OCI-LY7 (cell line): ENCODE measurements at regions not wholly inside any gene's neighbourhood (a gene's known extent, or its start where the extent isn't known, plus 50 kb on each side); places are given as distances from the start of the nearest gene placed in this dataset.

Source experiments
- BruUV-seq: library from RNA; stranded (reverse); fragments of 400-500 nt; replicated peaks from 2 replicates; lab custom pipeline; 2021; lab: Mats Ljungman, UMichigan
- CTCF ChIA-PET: fragments of 300-600 bp; sonication (Branson Sonifier 250); formaldehyde crosslinking; loops from one replicate; lab custom pipeline; 2022; ENCODE audit warnings: antibody characterized with exemption; ENCODE audit not compliant: unreplicated experiment; lab: Charles Lee
- POLR2A ChIA-PET: fragments of 300-600 bp; sonication (Branson Sonifier 250); formaldehyde crosslinking; loops from one replicate; lab custom pipeline; 2022; ENCODE audit warnings: antibody characterized with exemption; lab: Charles Lee
- DNase-seq: peaks from one replicate; pipeline ENCODE4 v3.0.0-alpha.2; 2015; ENCODE audit warnings: low spot score
- H2AFZ ChIP-seq: fragments of 200-600 bp; sonication (generic), shearing (Covaris generic); 2 replicates; pipeline ENCODE4 v1.6.1; 2014; ENCODE audit warnings: mild to moderate bottlenecking, antibody characterized with exemption, low read length, moderate library complexity
- H3K27ac ChIP-seq: fragments of 200-600 bp; sonication (generic); 2 replicates; pipeline ENCODE4 v1.5.1; 2014; ENCODE audit warnings: mixed run types, low read depth, mild to moderate bottlenecking, moderate library complexity, low read length, inconsistent platforms; ENCODE audit not compliant: poor library complexity, severe bottlenecking
- H3K36me3 ChIP-seq: fragments of 200-600 bp; sonication (generic); 2 replicates; pipeline ENCODE4 v1.6.1; 2014; ENCODE audit warnings: mild to moderate bottlenecking, antibody characterized with exemption, low read length, moderate library complexity, mixed read lengths; ENCODE audit not compliant: insufficient read depth
- H3K4me1 ChIP-seq: fragments of 200-600 bp; sonication (generic); 2 replicates; pipeline ENCODE4 v1.5.1; 2014; ENCODE audit warnings: mild to moderate bottlenecking, low read length; ENCODE audit not compliant: insufficient read depth, poor library complexity, severe bottlenecking
- H3K4me2 ChIP-seq: fragments of 200-600 bp; sonication (generic); 2 replicates; pipeline ENCODE4 v1.6.1; 2014; ENCODE audit warnings: mild to moderate bottlenecking, low read length
- H3K4me3 ChIP-seq: fragments of 200-600 bp; sonication (generic); 2 replicates; pipeline ENCODE4 v1.5.1; 2014; ENCODE audit warnings: mild to moderate bottlenecking, low read depth, low read length; ENCODE audit not compliant: poor library complexity, severe bottlenecking
- H3K79me2 ChIP-seq: fragments of 200-600 bp; sonication (generic); 2 replicates; pipeline ENCODE4 v1.6.1; 2016; ENCODE audit warnings: low read depth, mild to moderate bottlenecking, low read length, moderate library complexity, mixed read lengths; ENCODE audit not compliant: insufficient read depth
- H3K9me2 ChIP-seq: fragments of 200-600 bp; sonication (generic); 2 replicates; pipeline ENCODE4 v1.6.1; 2016; ENCODE audit warnings: mild to moderate bottlenecking, low read length, mixed read lengths; ENCODE audit not compliant: insufficient read depth
- H3K9me3 ChIP-seq: fragments of 200-600 bp; sonication (generic); 2 replicates; pipeline ENCODE4 v1.6.1; 2014; ENCODE audit warnings: mild to moderate bottlenecking, mixed run types, low read length, mixed read lengths
- H4K20me1 ChIP-seq: fragments of 200-600 bp; sonication (generic); 2 replicates; pipeline ENCODE4 v1.6.1; 2014; ENCODE audit warnings: mild to moderate bottlenecking, antibody characterized with exemption, low read length, moderate library complexity, mixed read lengths; ENCODE audit not compliant: insufficient read depth
- EZH2phosphoT487 ChIP-seq: fragments of 200-600 bp; sonication (generic); IDR thresholded peaks from 2 replicates; pipeline ENCODE4 v1.6.1; 2018; ENCODE audit warnings: low read depth, borderline replicate concordance, mild to moderate bottlenecking, mixed run types, antibody characterized with exemption, low read length, moderate library complexity, mixed read lengths
- intact Hi-C: fragments of 100-400 bp; cut with micrococcal nuclease; formaldehyde crosslinking; loops from one replicate; pipeline ENCODE4 v1.10.0; 2022; ENCODE audit not compliant: unreplicated experiment
- TF ChIP-seq, protein P1 (sequence below): fragments of 200-600 bp; sonication (generic); conservative IDR thresholded peaks from 2 replicates; pipeline ENCODE4 v1.5.1; 2014; ENCODE audit warnings: mild to moderate bottlenecking, antibody characterized with exemption, low read length, moderate library complexity, mixed read lengths

DNA sequence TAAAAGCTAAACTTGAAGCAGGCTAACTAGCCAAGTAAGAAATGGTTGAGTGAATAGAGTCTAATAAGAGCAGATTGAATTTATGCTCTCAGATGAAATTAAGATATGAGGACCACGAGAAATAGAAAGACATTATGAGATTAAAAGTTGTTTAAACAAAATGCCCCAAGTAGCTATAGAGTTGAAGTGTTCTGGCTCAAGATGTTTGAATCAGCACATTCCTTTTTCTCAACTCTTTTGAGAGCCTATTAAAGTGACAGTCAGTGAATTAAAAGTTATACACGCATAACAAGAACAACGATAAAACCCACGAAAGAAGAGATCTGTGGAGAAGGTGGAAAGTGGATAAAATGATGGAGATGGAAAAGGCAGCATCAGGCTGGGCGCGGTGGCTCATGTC, 322.2 kb upstream of the ANKRD30A start:
- POLR2A ChIA-PET: no interaction called here
- CTCF ChIA-PET: no interaction called here
- H3K9me3 ChIP-seq: no peaks in the 10 kb centered on the region
- no peak overlapping the region for H3K4me3 ChIP-seq
- H3K36me3 ChIP-seq: no peaks in the 10 kb centered on the region
- no TSS peak for BruUV-seq
- H4K20me1 ChIP-seq: no peaks in the 10 kb centered on the region
- intact Hi-C loops: no loop called here
- H3K79me2 ChIP-seq: no peaks in the 10 kb centered on the region
- no peaks in the 10 kb centered on the region for H3K9me2 ChIP-seq
- no peak overlapping the region for H2AFZ ChIP-seq
- H3K4me2 ChIP-seq: no peak overlapping the region
- H3K4me1 ChIP-seq: no peaks in the 10 kb centered on the region
- no peak for DNase-seq
- no peak for TF ChIP-seq EZH2phosphoT487
- TF ChIP-seq, protein P1, sequence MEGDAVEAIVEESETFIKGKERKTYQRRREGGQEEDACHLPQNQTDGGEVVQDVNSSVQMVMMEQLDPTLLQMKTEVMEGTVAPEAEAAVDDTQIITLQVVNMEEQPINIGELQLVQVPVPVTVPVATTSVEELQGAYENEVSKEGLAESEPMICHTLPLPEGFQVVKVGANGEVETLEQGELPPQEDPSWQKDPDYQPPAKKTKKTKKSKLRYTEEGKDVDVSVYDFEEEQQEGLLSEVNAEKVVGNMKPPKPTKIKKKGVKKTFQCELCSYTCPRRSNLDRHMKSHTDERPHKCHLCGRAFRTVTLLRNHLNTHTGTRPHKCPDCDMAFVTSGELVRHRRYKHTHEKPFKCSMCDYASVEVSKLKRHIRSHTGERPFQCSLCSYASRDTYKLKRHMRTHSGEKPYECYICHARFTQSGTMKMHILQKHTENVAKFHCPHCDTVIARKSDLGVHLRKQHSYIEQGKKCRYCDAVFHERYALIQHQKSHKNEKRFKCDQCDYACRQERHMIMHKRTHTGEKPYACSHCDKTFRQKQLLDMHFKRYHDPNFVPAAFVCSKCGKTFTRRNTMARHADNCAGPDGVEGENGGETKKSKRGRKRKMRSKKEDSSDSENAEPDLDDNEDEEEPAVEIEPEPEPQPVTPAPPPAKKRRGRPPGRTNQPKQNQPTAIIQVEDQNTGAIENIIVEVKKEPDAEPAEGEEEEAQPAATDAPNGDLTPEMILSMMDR: no peak
- H3K27ac ChIP-seq: no peak overlapping the region

DNA sequence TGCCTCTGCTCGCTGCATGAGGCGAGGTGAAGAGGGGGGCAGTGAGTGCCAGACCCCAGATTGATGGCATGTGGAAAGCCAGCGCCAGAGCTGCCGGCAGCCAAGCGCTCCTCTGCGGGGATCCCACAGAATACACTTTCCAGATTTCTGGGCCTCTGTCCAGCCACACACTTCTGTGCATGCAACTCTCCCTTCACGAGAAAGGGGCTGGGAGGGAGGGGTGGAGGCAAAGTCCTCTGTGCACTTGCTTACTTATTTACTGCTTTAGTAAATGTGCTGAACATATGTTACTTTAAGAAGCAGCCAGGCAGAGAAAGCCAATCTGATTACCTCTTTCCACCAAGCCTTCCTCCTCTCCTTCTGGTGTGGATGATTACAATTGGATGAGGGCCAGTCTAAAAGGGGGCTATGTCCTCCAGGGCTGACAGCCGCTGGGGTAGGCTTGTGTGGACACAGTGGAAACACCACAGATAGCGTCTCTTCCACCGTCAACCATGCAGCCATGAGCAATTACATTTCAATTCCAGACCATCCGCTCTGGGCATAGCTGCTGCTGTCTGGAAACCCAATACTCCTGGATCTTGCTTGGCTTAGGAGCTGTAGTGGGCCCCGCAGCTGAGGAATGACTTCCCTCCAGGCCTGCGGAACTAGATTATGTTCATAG, 322.8 kb upstream of the ANKRD30A start:
- Histone ChIP-seq H3K36me3 (no peaks in the 10 kb centered on the region), H3K4me3 (no peak overlapping the region), H2AFZ (no peak overlapping the region), H3K9me2 (no peaks in the 10 kb centered on the region), H3K4me2 (no peak overlapping the region), H4K20me1 (no peaks in the 10 kb centered on the region), H3K27ac (no peak overlapping the region), H3K4me1 (no peaks in the 10 kb centered on the region), H3K79me2 (no peaks in the 10 kb centered on the region), H3K9me3 (no peaks in the 10 kb centered on the region)
- intact Hi-C loops: no loop called here
- no peak for DNase-seq
- POLR2A ChIA-PET: no interaction called here
- CTCF ChIA-PET: no interaction called here
- BruUV-seq: no TSS peak
- TF ChIP-seq, protein P1: no peak
- TF ChIP-seq EZH2phosphoT487: no peak

DNA sequence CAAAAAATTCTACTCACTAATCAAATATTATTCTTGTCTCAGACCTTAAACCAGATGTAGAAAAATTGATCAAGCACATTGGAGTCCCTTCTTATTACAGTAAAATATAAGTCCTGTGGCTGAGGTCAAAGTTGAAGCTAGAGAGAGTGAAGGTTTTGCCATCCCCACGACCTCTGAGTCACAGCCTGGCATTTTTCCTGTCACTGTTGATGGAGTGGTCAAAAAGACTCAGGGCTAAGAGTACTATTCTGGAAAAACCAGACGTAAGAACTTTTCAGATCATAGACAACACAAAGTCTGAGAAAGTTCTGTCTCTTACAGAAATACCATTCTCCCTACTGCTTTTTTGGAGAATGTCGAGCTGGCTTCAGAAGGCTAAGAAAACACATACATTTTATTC, 323.7 kb upstream of the ANKRD30A start:
- Histone ChIP-seq H3K36me3 (no peaks in the 10 kb centered on the region), H3K4me1 (no peaks in the 10 kb centered on the region), H3K79me2 (no peaks in the 10 kb centered on the region), H3K27ac (no peak overlapping the region), H3K9me3 (no peaks in the 10 kb centered on the region), H2AFZ (no peak overlapping the region), H4K20me1 (no peaks in the 10 kb centered on the region), H3K4me3 (no peak overlapping the region), H3K4me2 (no peak overlapping the region), H3K9me2 (no peaks in the 10 kb centered on the region)
- ChIA-PET CTCF (no interaction called here), POLR2A (interaction anchor here (0.6 kb wide), 1 partner anchor 186 kb away, joined by 6 read pairs; no protein-coding TSS in a partner anchor)
- no peak for TF ChIP-seq EZH2phosphoT487
- TF ChIP-seq, protein P1: no peak
- intact Hi-C loops: no loop called here
- no TSS peak for BruUV-seq
- no peak for DNase-seq
